GM21367 (cell line): ENCODE measurements at regions not wholly inside any gene's neighbourhood (a gene's known extent, or its start where the extent isn't known, plus 50 kb on each side); places are given as distances from the start of the nearest gene placed in this dataset.
A peak's percentile ranks its signal among the peaks of the same experiment; 100 is the strongest.

ENCODE experiments used
- ATAC-seq: cut with Tn5 transposase; IDR thresholded peaks from one replicate; pipeline ENCODE4 v1.9.1; 2021; ENCODE audit not compliant: unreplicated experiment

DNA sequence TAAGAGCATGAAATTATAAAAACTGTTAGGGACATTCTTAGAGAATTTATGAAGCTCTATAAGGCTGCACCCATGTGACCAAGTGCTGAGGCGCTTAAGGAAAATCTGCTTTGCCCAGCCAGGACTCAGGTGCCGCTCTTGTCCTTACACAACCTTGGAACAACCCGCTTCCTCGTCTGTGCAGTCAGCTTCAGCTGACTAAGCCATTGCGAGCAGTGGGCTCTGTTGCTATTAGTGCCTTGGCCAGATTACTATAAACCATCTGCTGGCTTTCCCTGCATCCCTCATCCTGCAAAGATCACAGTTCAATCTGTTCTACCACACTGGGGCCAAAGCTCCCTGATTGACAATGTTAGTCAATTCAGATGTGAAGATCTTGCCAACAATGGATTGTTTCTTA, 89.1 kb upstream of the E2F3 start:
- no peak for ATAC-seq

DNA sequence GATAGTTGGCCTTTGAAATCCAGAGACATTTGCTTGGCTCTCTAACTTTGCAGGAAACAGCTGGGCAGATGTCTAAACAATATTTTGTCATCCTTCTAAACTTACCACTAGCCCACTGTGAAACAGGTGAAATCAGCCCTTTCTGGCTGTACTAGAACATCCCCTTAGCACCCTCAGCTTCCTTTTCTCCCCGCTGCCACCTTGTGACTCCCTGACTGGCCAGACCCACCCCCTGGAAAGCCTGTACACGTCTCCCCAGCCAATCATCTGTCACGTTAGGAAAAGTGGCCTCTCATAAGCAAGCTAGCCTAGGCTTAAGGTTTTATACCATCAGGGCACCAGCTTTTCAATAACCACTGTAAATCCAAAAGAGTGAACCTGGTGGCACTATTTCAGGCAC, 88.6 kb upstream of the E2F3 start:
- ATAC-seq = no peak

DNA sequence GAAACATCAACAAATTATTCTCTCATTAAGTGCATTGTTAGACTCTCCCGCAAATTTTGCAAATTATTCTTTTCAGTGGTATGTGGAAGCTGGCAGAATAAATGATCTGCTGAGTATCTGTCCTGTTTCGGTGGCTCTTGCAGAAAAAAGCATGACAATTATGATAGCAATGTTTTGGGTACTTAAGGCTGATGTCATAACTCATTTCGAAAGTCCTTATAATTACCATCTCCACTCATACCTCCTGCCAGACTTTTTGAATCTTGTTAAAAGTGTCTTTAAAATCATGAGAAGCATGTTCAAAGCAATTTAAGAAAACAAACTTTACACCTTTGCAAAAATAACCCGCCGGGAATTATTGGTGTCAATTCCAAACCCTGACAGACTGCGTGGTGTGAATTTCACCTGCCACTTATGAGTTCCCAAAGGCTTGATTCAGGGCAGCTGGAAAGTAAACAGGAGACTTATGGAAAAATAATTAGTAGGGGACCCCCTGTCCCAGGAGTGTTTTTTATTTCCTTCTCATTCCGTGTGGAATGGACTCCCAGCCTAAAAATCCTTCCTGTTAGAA, 87.6 kb upstream of the E2F3 start:
- no peak for ATAC-seq

DNA sequence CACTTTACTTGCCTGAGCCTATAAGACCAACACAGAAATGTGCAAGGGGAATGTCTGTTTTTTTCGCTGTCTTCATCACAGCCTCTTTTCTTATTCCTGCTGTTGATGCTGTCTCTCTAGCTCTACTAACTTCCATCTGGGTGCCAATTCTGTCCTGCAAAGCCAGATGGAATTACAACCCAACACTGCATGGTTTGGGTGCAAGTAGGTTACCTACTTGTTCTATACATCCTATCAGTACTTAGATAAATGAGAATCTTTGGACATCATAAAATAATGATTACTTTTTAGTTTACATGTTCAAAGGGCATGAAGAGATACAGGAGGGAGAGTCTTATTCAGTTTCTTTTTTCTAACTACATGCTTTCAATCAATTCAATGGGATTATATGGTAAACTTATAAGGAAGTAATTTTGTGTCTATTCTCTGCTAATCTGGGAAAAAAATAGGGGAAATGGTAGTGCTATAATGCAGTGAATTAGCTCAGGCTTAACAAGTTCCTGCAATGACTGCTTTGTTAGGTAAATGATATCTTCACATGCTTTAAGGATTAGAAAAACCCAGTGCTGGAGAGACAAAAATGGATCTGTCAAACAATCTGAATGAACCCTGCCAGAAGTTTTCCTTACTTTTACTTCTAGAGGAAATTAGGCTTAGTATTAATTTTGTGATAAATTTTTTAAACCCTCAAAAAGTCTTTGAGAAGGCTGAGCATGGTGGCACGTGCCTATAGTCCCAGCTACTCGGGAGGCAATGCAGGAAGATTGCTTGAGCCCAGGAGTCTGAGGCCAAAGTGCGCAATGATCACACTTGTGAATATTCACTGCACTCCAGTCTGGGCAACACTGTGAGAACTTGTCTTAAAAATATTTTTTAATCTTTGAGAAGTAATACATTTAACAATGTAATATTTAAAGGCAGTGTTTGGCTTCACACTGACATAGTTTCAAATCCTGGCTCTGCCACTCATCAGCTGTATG, 86.5 kb upstream of the E2F3 start:
- ATAC-seq = no peak

DNA sequence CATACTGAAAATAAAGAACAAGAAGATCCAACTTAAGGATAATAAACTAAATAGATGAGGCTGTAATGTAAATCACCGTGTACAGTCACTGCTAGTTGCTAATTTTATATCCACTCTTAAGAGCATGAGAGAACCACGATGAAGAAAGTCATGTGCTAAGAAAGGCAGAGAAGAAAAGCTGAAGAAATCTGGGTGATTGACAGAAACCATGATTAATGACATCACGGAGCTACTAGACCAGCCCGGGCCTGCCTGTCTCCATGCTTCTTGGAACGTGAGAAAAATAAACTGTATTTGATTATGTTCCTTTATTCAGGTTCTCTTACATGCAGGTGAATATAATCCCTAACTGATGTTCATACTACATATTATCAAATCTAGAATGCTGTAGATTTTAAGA, 84.2 kb upstream of the E2F3 start:
- ATAC-seq = no peak

DNA sequence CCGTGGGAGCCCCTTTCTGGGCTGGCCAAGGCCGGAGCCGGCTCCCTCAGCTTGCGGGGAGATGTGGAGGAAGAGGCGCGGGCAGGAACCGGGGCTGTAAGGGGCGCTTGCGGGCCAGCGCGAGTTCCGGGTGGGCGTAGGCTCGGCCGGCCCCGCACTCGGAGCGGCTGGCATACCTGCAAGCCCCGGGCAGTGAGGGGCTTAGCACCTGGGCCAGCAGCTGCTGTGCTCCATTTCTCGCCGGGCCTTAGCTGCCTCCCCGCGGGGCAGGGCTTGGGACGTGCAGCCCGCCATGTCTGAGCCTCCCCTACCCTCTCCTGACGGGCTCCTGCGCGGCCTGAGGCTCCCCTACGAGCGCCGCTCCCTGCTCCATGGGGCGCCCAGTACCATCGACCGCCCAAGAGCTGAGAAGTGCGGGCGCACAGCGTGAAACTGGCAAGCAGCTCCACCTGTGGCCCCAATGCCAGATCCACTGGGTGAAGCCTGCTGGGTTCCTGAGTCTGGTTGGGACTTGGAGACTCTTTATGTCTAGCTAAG, 82.8 kb upstream of the E2F3 start:
- no peak for ATAC-seq

DNA sequence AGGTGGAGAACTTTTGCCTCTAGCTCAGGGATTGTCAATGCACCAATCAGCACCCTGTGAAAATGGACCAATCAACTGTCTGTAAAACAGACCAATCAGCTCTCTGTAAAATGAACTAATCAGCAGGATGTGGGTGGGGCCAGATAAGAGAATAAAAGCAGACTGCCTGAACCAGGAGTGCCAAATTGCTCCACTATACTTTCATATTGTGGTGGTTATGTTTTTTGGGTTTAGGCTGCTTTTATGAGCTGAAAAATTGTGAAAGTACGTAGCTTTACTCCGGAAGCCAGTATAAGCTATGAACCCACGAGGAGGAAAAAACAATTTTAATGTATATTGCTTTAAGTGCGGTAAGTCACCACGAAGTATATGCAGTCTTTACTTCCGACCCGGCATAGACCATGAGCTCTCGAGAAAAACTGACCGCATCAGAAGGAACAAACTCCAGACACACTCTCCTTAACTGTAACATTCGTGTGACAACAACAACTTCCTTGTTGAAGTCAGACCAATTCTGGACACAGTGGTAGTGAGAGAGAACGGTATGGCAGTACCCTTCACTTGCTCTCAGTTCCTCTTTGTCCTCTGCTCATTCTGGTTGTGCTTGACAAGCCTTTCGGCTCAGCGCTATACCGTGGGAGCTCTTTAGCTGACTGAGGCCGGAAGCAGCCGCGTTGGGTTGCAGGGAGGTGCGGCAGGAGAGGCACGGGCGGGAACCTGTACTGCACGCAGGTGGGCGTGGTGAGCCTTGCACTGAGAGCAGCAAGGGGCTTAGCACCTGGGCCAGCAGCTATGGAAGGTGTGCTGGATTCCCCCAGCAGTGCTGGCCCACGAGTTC, 81.9 kb upstream of the E2F3 start:
- peak; percentile 99 for ATAC-seq

DNA sequence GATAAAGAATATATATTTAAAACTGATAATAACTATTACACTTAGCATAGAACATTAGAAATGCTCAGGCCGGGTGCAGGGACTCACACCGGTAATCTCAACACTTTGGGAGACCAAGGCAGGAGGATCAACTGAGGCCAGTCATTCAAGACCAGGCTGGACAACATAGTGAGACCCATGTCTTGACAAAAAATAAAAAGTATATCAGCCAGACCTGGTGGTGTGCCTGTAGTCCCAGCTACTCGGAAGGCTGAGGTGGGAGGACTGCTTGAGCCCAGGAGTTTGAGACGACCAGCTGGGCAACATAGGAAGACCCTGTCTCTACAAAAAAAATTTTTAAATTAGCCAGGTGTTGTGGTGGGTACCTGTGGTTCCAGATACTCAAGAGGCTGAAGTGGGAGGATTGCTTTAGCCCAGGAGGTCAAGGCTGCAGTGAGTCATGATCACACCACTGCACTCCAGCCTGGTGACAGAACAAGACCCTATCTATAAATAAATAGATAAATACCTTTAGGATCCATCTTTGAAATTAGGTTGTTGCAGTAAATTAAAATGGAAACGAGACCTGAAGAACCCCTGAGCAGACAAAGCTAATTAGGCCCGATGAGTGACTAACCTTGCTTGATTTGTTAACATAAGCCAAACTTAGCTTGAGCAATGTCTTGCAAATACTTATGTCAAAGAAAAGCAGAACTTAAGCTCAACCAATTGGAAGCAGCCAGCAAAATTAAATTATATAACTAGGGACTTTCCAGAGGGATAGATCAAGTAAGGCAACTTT, 75.8 kb upstream of the E2F3 start:
- no peak for ATAC-seq

DNA sequence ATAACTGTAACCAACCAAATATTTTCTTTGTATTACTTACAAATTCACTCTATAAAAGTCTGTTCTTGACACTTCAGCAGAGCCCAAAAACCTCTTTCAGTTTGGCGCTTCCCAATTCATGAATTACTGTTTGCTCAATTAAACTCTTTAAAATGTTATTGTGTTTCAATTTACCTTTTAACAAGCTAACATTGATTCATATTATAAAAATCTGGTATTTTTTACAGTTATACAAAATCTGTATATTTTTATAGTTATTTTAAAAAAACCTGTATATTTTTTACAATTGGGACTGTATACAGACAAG, 75.3 kb upstream of the E2F3 start:
- no peak for ATAC-seq

DNA sequence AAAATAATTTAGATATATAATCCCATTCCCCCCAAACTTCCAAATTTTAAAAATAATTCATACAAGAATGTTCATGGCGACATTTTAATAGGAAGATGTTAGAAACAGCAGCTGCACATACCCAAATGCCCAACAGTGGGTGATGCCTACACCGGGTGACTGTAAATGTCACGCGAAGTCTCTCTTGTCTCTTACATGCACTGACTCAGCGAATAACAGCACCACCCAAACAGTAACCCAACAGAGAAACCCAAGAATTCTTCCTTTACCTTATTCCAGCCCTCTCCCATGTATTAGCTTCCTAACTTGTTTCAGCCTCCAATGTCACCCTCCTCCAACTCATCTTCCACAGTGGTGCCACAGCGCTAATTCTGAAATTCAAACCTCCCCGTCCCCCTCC, 74.5 kb upstream of the E2F3 start:
- no peak for ATAC-seq

DNA sequence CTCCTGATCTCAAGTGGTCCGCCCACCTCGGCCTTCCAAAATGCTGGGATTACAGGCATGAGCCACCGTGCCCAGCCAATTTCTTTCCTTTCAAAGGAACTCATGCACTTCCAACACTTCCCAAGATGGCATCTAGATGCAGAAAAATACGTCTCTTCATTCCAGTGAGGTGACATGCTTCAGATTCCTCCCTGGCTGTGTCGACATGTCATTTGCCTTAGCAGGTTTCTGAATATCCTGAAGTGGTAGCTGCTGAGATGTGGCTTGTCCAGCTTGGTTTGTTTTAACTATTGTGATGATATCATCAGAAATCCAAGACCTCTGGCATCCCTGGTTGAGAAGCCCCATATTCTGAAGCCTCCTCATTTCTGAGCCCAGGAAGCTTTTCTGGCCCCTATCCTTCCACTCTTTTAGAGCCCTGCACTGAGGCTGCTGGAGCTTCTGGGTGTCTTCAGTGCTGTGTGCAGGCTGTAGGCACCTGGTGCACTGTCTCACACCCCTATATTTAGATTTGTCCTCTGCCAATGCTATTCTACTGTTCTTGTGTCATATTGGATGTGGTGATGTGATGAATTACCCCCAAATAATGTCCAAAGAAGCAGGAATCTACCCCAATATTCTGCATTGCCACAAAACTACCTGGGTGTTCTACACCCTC, 73.3 kb upstream of the E2F3 start:
- ATAC-seq = no peak

DNA sequence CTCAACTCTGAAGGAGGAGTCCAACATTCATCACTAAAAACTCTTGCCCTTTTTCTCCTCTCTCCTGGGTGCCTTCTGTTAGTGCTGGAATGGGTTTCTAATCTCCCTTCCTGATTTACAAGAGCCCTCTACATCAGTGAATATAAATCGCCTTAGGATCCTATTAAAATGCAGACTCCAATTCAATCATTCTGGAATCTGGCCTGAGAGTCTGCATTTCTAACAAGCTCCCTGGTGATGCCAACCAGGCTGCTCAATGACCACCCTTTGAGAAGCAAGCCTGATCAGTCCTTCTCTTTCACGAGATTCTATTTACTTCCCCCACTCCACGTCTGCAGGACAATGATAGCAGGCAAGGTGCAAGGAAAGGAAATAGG, 72.8 kb upstream of the E2F3 start:
- ATAC-seq = no peak

DNA sequence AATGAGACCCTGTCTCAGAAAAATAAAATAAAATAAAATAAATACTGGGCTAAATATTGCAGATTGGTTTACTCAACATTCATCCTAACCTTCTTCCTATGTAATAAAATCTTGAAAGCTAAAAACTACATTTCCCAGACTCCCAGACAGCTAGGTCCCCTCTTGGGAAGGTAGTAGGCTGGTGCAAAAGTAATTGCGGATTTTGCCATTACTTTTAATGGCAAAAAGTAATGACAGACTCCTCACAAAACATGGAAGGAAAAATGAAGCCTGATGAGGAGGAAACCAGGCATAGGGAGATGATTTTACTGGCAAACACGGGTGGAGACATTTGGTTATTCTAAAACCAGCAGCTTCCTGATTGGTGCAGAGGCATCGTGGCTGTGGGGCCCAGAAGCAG, 70.6 kb upstream of the E2F3 start:
- no peak for ATAC-seq

DNA sequence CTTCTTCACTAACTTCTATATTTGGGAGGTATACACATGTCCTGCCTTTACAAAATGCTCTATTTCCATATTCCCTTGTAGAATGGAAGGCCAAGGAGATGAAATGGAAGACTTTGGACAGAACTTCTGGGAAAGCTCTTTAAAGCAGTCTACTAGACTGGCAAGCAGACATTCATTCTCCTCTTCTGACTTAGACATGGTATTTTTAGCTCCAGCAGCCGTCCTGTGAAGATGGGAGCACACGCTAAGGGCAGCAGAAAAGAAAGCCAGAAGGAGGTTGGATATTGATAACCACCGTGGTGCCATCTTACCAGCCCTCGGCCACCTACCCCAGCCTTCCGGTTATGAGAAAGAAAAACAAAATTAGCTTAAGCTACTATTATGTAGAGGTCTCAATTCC, 70.1 kb upstream of the E2F3 start:
- ATAC-seq = no peak

DNA sequence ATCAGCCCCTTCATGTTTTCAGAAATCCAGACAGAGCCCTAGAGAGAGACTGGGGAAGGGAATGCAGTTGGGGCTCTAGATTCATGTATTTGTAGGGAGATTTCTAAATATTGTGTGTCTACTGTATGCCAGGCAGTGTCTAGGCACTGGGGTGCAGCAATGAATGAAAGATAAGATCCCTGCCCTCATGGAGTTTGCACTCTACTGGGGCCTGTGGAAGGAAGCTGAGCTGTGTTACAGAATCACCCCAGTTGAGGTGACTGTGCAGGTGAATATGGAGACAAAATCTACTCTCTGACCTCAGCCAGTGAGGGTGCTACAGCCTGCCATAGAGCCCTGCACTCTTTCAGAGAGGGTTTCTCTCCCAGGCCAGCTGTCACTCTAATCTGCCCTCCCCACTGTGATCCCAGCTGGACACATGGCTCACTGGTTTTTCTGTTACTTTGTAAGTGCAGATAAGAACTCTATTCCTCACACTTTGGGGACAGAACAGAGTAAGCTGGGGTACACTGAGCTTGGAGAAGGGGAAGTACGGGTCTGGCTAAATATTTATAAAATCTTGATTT, 69.2 kb upstream of the E2F3 start:
- no peak for ATAC-seq

DNA sequence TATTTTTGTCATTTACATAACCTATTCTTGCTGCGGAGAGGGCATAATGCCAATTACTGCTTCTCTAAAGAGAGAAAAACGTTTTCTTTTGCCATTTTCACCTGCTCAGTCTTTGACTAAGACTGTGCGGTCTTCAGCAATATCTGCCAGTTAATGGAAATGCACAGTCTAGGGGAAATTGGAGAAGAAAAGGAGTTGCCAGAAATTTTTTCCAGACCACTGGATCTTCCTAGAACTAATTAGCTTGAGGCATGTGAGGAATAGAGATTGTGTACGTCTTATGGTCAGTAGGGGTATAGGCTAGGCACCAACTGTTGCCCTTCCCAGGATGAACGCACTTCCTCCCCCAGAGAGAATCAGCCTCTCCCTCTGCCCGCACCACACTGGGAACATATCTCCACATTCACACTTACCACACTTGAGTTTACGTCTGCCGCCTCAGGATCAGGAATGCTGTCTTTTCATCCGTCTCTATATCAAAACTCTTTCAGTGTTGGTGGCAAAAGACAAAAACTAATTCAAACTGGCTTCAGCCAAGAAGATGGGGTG, 67.9 kb upstream of the E2F3 start:
- no peak for ATAC-seq

DNA sequence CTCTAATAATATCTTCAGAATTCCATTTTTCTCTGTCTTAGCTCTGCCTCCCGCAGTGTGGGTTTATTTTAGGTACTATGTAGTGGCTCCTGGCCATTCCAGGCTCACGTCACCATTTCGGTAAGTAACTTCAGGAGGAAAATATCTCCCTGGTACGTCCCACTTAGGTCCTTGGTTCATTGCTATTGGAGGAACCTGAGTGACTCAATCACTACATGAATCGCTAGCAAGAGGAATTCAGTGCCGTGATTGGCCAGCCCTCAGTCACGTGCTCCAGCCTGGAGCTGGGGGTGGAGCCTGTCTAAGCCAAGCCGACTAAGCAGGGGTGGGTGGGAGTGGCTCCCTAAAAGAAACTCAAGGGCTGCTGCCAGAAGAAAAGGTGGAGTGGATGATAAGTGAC, 67.3 kb upstream of the E2F3 start:
- ATAC-seq = no peak

DNA sequence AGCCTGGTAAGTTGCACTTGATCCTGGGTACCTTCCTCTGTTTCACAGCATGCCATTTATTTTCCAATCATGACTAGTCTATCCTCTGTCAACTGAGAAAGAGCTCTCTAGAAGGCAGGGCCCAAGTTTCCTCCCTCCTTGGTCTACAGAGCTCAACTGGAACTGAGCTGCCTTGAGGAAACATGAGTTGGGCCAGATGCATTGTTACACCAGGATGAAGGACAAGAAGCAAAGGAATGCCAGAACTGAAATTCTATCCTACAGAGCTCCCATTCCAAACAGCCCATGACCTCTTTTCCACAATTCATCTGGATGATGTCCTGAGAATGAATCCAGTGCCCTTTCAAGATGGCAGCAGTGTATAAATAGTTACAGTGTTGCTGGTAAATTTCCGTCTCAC, 66.7 kb upstream of the E2F3 start:
- no peak for ATAC-seq

DNA sequence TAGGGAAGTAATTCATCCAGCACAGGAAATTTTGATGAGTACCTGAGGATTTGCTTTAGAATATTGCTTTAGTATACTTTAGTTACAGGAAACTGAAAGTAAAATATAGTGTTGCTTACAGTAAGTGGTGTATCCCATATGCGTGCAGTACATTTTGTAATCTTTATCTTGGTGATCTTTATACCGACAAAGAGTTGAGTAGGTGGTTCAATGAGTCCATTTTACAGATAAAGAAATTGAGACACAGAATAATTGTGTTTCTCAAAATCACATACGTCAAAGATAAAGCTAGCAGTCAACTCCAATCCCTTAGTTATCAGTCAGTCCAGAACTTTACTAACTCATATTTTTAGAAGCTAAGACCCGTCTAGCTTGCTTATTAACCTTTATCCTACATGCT, 65.8 kb upstream of the E2F3 start:
- ATAC-seq = no peak

DNA sequence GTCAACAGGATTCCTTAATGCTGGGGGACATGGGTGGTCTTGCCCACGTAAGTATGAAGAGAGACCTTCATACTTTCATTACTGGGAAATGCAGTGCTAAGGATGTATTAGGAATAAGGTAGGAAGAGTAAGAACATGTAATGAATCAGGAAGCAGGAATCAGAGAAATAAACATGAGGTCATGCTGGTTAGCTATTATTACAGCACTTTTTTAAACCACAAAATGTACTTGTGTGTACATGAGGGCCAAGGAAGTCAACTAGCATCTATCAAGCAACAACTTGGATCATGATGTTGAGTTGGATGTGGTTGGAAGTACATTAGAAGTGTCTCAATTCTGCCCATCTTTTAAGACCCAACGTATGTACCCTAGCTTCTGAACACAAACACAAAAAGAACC, 63.5 kb upstream of the E2F3 start:
- no peak for ATAC-seq
